ENCODE measurements at regions not wholly inside any gene's neighbourhood (a gene's known extent, or its start where the extent isn't known, plus 50 kb on each side); places are given as distances from the start of the nearest gene placed in this dataset.
"Not testable (repeated sequence)": the region's sequence is repeated elsewhere in the genome, so short reads cannot be mapped to it uniquely, and the experiment has no call there.

DNA sequence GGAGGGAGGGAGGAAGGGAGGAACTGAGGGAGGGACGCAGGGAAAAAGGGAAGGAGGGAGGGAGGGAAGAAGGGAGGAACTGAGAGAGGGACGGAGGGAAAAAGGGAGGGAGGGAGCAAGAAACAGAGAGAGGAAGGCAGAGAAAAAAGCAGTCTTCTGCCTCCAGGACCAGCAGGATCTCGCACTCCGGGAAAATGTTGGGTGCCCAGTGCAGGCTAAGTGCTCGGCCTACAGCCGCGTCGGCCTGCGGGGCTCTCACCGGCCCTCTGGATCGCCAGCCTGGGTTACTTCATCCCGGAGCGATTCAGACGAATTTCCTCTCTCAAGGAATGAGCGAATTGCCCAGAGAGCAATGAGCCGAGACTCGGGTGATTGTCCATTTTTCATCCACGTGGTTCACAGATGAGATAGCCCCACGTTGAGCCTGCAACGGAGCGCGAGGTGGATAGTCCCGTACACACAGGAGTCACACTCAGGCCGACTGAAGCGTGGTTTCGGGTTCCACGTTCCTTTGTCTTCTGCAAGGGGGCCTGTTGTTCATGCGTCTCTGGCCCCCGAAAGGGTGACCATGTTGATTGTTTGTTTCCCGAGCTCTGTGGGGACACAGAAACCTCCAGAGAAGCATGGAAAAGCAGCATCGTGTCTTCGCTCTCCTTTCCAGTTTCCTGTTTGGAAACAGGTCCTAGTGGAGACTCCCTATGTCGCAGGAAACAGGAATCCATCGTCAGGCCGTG lies 1937.1 kb upstream of the DEFB115 start:
- not testable (repeated sequence) for DNase-seq (ENCODE audit: low spot score)

GRCh38 chr20:29323631-29324515 lies 1933.6 kb upstream of the DEFB115 start:
- not testable (repeated sequence) for DNase-seq (ENCODE audit: low spot score)

DNA sequence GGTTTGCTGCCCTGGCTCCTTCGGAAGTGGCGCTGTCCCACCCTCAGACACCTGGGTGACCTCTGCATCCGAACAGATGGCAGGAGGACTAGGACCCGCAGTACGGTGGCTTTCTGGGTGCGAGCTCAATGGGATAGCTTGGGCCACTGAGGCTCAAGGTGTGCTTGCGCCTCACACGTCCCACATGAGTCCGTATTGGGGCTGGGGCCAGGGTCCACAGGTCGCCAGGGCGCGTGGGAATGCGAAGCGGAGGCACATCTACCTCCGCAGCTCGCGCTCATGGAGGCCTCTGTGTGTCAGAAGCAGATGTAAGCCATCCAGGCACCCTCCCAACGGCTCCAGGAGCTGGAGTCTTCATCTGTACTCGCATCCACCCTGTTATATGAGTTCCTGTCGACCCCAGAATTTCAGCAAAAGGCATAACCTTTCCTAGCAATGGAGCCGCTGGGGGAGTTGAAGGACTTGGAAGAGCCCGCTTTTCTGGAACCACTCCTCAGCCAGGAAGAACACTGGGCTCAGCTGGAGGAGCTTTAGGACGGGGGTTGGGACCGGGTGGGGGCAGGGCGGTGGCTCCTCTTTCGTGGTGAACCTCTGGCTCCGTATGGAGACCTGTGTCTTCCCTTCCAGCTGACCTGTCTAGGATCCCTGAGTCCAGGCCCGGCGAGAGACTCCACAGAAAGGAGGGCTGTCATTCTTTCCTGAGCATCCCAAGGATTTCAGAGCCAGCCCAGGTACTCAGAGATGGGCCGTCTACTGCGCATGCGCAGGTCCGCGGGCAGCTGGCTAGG lies 1932.8 kb upstream of the DEFB115 start:
- DNase-seq (ENCODE audit: low spot score): not testable (repeated sequence)

- no peak for DNase-seq (ENCODE audit: low spot score)
Measured at GRCh38 chr20:29325304-29325640, 1932.2 kb upstream of the DEFB115 start.

DNA sequence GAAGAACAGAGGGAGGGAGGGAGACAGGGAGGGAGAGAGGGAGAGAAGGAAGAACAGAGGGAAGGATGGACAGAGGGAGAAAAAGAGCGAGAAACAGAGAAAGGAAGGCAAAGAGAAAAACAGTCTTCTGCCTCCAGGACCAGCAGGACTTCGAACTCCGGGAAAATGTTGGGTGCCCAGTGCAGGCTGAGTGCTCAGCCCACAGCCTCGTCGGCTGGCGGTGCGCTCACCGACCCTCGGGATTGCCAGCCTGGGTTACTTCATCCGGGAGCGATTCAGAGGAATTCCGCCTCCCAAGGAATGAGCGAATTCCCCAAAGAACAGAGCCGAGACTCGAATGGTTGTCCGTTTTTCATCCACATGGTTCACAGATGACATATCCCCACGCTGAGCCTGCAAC lies 1931.7 kb upstream of the DEFB115 start:
- DNase-seq (ENCODE audit: low spot score): not testable (repeated sequence)

DNA sequence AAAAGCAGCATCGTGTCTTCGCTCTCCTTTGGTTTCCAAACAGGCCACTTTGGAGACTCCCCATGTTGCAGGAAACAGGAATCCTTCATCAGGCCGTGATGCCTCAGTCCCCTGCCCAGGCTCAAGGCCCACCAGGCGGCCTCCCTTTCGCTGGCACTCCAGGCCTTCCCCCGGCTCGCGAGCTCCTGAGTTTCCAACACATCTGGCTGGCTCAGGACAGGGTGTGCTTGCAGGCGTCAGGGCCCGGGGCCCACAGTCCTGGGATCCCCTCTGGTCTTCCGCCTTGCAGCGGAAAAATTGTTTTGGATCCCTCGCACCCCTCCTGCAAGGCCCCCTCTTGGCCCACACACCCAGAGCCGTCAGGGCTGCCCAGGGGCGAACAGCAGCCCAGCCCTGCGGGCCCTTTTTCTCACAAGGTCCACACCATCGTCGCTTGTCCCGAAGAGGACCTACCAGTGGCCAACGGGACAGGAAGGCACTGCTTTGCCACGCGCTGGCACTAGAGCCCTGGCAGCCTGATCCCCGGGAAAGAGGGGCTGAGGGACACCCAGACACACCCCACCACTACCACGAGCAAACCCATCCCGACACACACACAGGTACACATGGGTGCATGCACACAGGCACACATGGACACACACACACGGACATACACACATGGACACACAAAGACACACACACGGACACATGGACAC lies 1930.9 kb upstream of the DEFB115 start:
- DNase-seq (ENCODE audit: low spot score): no peak

DNA sequence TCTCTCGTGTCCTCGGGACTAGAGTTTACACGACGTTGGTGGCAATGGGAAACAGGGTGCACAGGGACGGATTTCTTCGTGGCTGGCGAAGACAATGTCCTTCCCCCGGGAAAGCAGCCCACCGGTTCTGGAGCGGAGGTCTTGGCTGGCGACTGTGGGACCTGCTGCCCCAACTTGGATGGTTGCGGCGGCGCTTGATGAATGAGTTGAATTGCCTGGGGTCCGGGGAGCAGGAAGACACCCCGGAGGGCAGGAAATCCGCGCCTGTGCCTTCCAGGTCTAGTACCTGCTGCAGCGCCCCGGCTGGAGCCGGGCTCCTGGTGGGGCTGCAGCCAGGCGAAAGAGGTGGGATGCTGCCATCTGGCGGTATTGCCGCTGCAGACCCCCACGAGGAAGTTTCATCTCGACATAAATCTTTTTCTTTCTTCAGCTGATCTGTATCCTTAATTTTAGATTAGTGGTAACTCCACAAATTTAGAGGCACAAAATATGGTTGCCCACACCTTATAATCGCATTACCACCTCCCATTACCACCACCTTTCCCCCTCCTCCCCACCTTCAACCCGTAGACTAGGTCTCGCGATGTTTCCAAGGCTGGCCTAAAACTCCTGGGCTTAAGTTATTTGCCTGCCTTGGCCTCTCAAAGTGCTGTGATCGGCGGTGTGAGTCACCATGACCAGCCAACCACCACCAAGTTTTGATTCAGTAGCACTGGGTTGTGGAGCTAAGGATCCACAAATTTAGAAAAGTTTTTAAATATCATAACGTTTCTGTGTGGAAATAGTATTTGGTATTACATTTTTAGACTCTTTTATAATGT lies 1929.7 kb upstream of the DEFB115 start:
- not testable (repeated sequence) for DNase-seq (ENCODE audit: low spot score)

DNA sequence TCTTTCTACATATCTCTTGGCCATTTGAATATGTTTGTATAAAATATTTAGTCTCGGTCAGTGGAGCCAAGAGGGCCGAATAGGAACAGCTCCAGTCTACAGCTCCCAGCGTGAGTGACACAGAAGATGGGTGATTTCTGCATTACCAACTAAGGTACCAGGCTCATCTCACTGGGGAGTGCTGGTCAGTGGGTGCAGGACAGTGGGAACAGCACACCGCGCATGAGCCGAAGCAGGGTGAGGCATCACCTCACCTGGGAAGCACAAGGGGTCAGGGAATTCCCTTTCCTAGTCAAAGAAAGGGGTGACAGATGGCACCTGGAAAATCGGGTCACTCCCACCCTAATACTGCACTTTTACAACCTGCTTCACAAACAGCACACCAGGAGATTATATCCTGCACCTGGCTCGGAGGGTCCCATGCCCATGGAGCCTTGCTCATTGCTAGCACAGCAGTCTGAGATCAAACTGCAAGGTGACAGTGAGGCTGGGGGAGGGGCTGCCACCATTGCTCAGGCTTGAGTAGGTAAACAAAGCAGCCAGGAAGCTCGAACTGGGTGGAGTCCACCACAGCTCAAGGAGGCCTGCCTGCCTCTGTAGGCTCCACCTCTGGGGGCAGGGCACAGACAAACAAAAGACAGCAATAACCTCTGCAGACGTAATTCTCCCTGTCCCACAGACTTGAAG lies 1926.9 kb upstream of the DEFB115 start:
- DNase-seq (ENCODE audit: low spot score): not testable (repeated sequence)

GRCh38 chr20:29349836-29350235 lies 1907.6 kb upstream of the DEFB115 start:
- DNase-seq (ENCODE audit: low spot score): no peak

GRCh38 chr20:29375937-29376336 lies 1881.5 kb upstream of the DEFB115 start:
- not testable (repeated sequence) for DNase-seq (ENCODE audit: low spot score)

- not testable (repeated sequence) for DNase-seq (ENCODE audit: low spot score)
Measured at GRCh38 chr20:29392853-29393252, 1864.6 kb upstream of the DEFB115 start.

DNA sequence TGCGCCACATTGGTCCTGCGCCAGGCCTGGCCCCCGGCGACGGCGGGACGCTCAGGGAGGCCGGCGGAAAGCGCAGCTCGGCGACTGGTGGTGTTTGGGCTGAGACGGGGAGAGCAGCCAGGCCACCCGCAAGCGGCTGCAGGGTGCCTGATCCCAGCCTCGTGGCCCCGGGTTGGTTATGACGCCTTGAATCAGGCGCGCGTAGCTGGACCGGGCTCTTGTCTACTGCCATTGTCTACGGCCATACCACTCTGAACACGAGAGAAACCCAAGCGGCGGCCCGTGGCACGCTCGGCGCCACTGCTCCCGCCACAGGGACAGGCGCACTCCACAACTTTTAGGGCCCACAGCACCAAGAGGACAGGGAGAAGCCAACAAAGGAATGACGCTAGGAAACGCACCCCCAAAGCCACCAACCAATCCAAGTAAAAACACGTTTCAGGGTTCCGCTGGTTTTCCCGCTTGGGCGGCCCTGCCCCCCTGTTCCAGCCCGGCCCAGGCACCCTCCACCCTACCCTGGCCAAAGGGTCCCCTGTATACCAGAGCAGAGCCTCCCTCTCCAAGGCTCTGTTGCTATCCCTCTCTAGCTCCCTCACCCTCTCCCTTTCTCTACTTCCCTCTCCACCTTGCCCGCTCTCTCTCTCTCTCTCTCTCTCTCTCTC lies 1849.3 kb upstream of the DEFB115 start:
- DNase-seq (ENCODE audit: low spot score): no peak

DNA sequence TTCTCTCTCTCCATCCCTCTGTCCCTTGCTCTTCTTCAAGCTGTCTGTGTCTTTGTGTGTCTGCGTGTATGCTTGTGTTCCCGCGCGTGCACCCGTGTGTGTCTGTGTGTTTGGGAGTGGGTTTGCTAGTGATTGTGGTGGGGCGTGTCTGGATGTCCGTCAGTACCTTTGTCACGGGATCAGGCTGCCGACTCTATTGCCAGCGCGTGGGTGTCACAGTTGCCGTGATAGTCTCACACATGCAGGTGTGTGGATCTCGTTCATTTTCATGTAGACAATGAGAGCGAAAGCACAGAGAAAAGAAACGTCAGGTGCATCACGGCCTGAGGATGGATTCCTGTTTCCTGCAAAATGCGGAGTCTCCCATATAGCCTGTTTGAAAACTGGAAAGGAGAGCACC lies 1848.8 kb upstream of the DEFB115 start:
- not testable (repeated sequence) for DNase-seq (ENCODE audit: low spot score)

GRCh38 chr20:29409160-29409689 lies 1848.2 kb upstream of the DEFB115 start:
- DNase-seq (ENCODE audit: low spot score): not testable (repeated sequence)

GRCh38 chr20:29409833-29410805 lies 1847.3 kb upstream of the DEFB115 start:
- DNase-seq (ENCODE audit: low spot score): no peak

- DNase-seq (ENCODE audit: low spot score): no peak
Measured at GRCh38 chr20:29410806-29411457, 1846.5 kb upstream of the DEFB115 start.

- not testable (repeated sequence) for DNase-seq (ENCODE audit: low spot score)
Measured at GRCh38 chr20:29411458-29411820, 1846.0 kb upstream of the DEFB115 start.

- DNase-seq (ENCODE audit: low spot score): no peak
Measured at GRCh38 chr20:29419378-29419777, 1838.1 kb upstream of the DEFB115 start.
